H9 (cell line): ENCODE measurements at regions not wholly inside any gene's neighbourhood (a gene's known extent, or its start where the extent isn't known, plus 50 kb on each side); places are given as distances from the start of the nearest gene placed in this dataset.

Experiments used
- DNase-seq: peaks from one replicate; pipeline ENCODE4 v3.0.0-alpha.2; 2017
- H2AFZ ChIP-seq: one replicate; pipeline ENCODE4 v1.6.1; 2013; ENCODE audit warnings: mild to moderate bottlenecking, low read length, control low read depth, moderate library complexity
- H2AK5ac ChIP-seq: 2 replicates; pipeline ENCODE4 v1.6.1; 2013; ENCODE audit warnings: low read length, control low read depth, mixed read lengths; ENCODE audit not compliant: insufficient read length
- H2BK120ac ChIP-seq: one replicate; pipeline ENCODE4 v1.6.1; 2013; ENCODE audit warnings: low read depth, mild to moderate bottlenecking, low read length, control low read depth, inconsistent platforms; ENCODE audit not compliant: poor library complexity, severe bottlenecking
- H2BK12ac ChIP-seq: 2 replicates; pipeline ENCODE4 v1.6.1; 2013; ENCODE audit warnings: low read length, control low read depth, mixed read lengths, low read depth; ENCODE audit not compliant: insufficient read length
- H2BK15ac ChIP-seq: 2 replicates; pipeline ENCODE4 v1.6.1; 2013; ENCODE audit warnings: low read depth, low read length, control low read depth
- H2BK20ac ChIP-seq: one replicate; pipeline ENCODE4 v1.6.1; 2013; ENCODE audit warnings: low read depth, mild to moderate bottlenecking, low read length, control low read depth, inconsistent platforms; ENCODE audit not compliant: poor library complexity, severe bottlenecking
- H2BK5ac ChIP-seq: 2 replicates; pipeline ENCODE4 v1.6.1; 2013; ENCODE audit warnings: low read length, control low read depth, mixed read lengths; ENCODE audit not compliant: insufficient read length
- H3K14ac ChIP-seq: 2 replicates; pipeline ENCODE4 v1.6.1; 2013; ENCODE audit warnings: low read length, control low read depth; ENCODE audit not compliant: insufficient read depth
- H3K18ac ChIP-seq: 2 replicates; pipeline ENCODE4 v1.6.1; 2013; ENCODE audit warnings: low read depth, mild to moderate bottlenecking, mixed read lengths, low read length, control low read depth; ENCODE audit not compliant: insufficient read length
- H3K23ac ChIP-seq: 2 replicates; pipeline ENCODE4 v1.6.1; 2013; ENCODE audit warnings: low read length, control low read depth, mixed read lengths, low read depth; ENCODE audit not compliant: insufficient read length
- H3K23me2 ChIP-seq: 2 replicates; pipeline ENCODE4 v1.6.1; 2013; ENCODE audit warnings: low read depth, mild to moderate bottlenecking, mixed read lengths, low read length, control low read depth; ENCODE audit not compliant: insufficient read length, poor library complexity, severe bottlenecking
- H3K27ac ChIP-seq: 2 replicates; pipeline ENCODE4 v1.5.1; 2013; ENCODE audit warnings: low read length, control low read depth, mixed read lengths, low read depth; ENCODE audit not compliant: insufficient read length
- H3K27me3 ChIP-seq: 2 replicates; pipeline ENCODE4 v1.6.1; 2013; ENCODE audit warnings: low read length, control low read depth, inconsistent platforms; ENCODE audit not compliant: insufficient read depth
- H3K4ac ChIP-seq: 2 replicates; pipeline ENCODE4 v1.6.1; 2013; ENCODE audit warnings: low read depth, mild to moderate bottlenecking, control low read depth, inconsistent platforms, low read length, moderate library complexity
- H3K4me1 ChIP-seq: 2 replicates; pipeline ENCODE4 v1.6.1; 2013; ENCODE audit warnings: low read length, control low read depth, inconsistent platforms; ENCODE audit not compliant: insufficient read depth
- H3K4me2 ChIP-seq: 2 replicates; pipeline ENCODE4 v1.6.1; 2013; ENCODE audit warnings: low read length, control low read depth, mixed read lengths; ENCODE audit not compliant: insufficient read length, insufficient read depth
- H3K56ac ChIP-seq: 2 replicates; pipeline ENCODE4 v1.6.1; 2013; ENCODE audit warnings: low read depth, mild to moderate bottlenecking, mixed read lengths, low read length, control low read depth; ENCODE audit not compliant: insufficient read length
- H3K79me1 ChIP-seq: 2 replicates; pipeline ENCODE4 v1.6.1; 2013; ENCODE audit warnings: low read depth, mild to moderate bottlenecking, moderate library complexity, low read length, control low read depth, inconsistent platforms; ENCODE audit not compliant: insufficient read depth, poor library complexity, severe bottlenecking
- H3K79me2 ChIP-seq: 2 replicates; pipeline ENCODE4 v1.6.1; 2013; ENCODE audit warnings: low read length, control low read depth, inconsistent platforms; ENCODE audit not compliant: insufficient read depth
- H3K9ac ChIP-seq: 2 replicates; pipeline ENCODE4 v1.6.1; 2013; ENCODE audit warnings: low read length, control low read depth, mixed read lengths; ENCODE audit not compliant: insufficient read length; ENCODE audit errors: extremely low read depth
- H3K9me3 ChIP-seq: one replicate; pipeline ENCODE4 v1.6.1; 2013; ENCODE audit warnings: low read depth, low read length, inconsistent platforms; ENCODE audit not compliant: control insufficient read depth
- H3T11ph ChIP-seq: one replicate; pipeline ENCODE4 v1.6.1; 2013; ENCODE audit warnings: mild to moderate bottlenecking, low read length, control low read depth, inconsistent platforms
- H4K20me1 ChIP-seq: one replicate; pipeline ENCODE4 v1.6.1; 2013; ENCODE audit not compliant: control insufficient read depth, insufficient read length, insufficient read depth
- H4K5ac ChIP-seq: 2 replicates; pipeline ENCODE4 v1.6.1; 2013; ENCODE audit warnings: low read depth, mild to moderate bottlenecking, mixed read lengths, low read length, control low read depth; ENCODE audit not compliant: insufficient read length
- H4K8ac ChIP-seq: replicated peaks from 2 replicates; pipeline ENCODE4 v1.6.1; 2013; ENCODE audit warnings: low read length, control low read depth, mixed read lengths, low read depth; ENCODE audit not compliant: insufficient read length
- H4K91ac ChIP-seq: 2 replicates; pipeline ENCODE4 v1.6.1; 2013; ENCODE audit warnings: low read depth, mild to moderate bottlenecking, moderate library complexity, mixed read lengths, low read length, control low read depth; ENCODE audit not compliant: insufficient read length
- H3K27ac Mint-ChIP-seq, 3 experiments: 2 replicates in 2 of 3; 3 replicates in 1 of 3; pipeline ENCODE4 v1.8.0; 2020 to 2021; ENCODE audit warnings: mixed read lengths in 3 of 3, mild to moderate bottlenecking in 1 of 3, moderate library complexity in 1 of 3
- H3K27me3 Mint-ChIP-seq: 2 replicates; pipeline ENCODE4 v1.8.0; 2021; ENCODE audit warnings: low read depth, mild to moderate bottlenecking, moderate library complexity, mixed read lengths
- H3K36me3 Mint-ChIP-seq, 3 experiments: 2 replicates in 2 of 3; 3 replicates in 1 of 3; pipeline ENCODE4 v1.8.0; 2020 to 2021; ENCODE audit warnings: low read depth in 3 of 3, mixed read lengths in 3 of 3; ENCODE audit not compliant: insufficient read depth in 1 of 3
- H3K4me1 Mint-ChIP-seq, 2 experiments: 2 replicates each; pipeline ENCODE4 v1.8.0; 2020; ENCODE audit warnings: mixed read lengths in 2 of 2
- H3K4me3 Mint-ChIP-seq, 2 experiments: 2 replicates in 1 of 2; 3 replicates in 1 of 2; pipeline ENCODE4 v1.8.0; 2020 to 2021; ENCODE audit warnings: mild to moderate bottlenecking in 2 of 2, mixed read lengths in 2 of 2, moderate library complexity in 1 of 2
- H3K9me3 Mint-ChIP-seq, 2 experiments: 2 replicates in 1 of 2; 3 replicates in 1 of 2; pipeline ENCODE4 v1.8.0; 2020; ENCODE audit warnings: mild to moderate bottlenecking in 2 of 2, mixed read lengths in 2 of 2, moderate library complexity in 1 of 2
- CTCF ChIP-seq: fragments of 200-600 bp; sonication (generic); conservative IDR thresholded peaks from 3 replicates; pipeline ENCODE4 v1.8.0; 2021; ENCODE audit warnings: antibody characterized with exemption, mild to moderate bottlenecking
- WGBS: extraction: QIAGEN DNeasy Blood & Tissue Kit; methylation state at CpG from one replicate; pipeline ENCODE4 v1.1.7; 2013; ENCODE audit warnings: missing lambda C conversion rate, low lambda C conversion rate, mixed read lengths; ENCODE audit not compliant: insufficient read length; ENCODE audit errors: extremely low coverage; 5-methylcytosine and 5-hydroxymethylcytosine counted together

GRCh38 chr7:125746510-125746909 is 816.9 kb upstream of the POT1 start:
- no peak for DNase-seq
- no peak overlapping the region for H3K27ac ChIP-seq
- H2BK12ac ChIP-seq: no peak overlapping the region
- H2AFZ ChIP-seq: no peak overlapping the region
- H3K18ac ChIP-seq: no peak overlapping the region
- no peak overlapping the region for H2BK20ac ChIP-seq
- H4K5ac ChIP-seq: no peak overlapping the region
- no CpG with 5 or more reads among the region's 2 CpGs for WGBS
- no peaks in the 10 kb centered on the region for H3K79me1 ChIP-seq
- H3K9ac ChIP-seq: no peak overlapping the region
- peaks cover 8% of the 10 kb centered on the region in 2 experiments for H3K9me3 Mint-ChIP-seq
- no peaks in the 10 kb centered on the region for H3K27me3 ChIP-seq
- no peak overlapping the region for H3K56ac ChIP-seq
- H3K23me2 ChIP-seq: no peaks in the 10 kb centered on the region
- no peak for TF ChIP-seq CTCF
- H4K20me1 ChIP-seq: no peaks in the 10 kb centered on the region
- H3K27ac Mint-ChIP-seq: no peak overlapping the region
- no peak overlapping the region for H2BK120ac ChIP-seq
- no peaks in the 10 kb centered on the region for H3K27me3 Mint-ChIP-seq
- no peak overlapping the region for H3K4me2 ChIP-seq
- H3T11ph ChIP-seq: no peak overlapping the region
- H3K14ac ChIP-seq: no peak overlapping the region
- H2AK5ac ChIP-seq: no peak overlapping the region
- peaks cover 5 to 12% (median 6%) of the 10 kb centered on the region in 3 experiments for H3K36me3 Mint-ChIP-seq
- H3K4me1 Mint-ChIP-seq: peaks cover 3 to 9% of the 10 kb centered on the region in 2 experiments; a peak in 2 of 4 replicates
- no peak overlapping the region for H4K91ac ChIP-seq
- no peak overlapping the region for H2BK5ac ChIP-seq
- no peak overlapping the region for H2BK15ac ChIP-seq
- H3K23ac ChIP-seq: no peak overlapping the region
- H3K79me2 ChIP-seq: no peaks in the 10 kb centered on the region
- H3K9me3 ChIP-seq: no peaks in the 10 kb centered on the region
- no peak overlapping the region for H3K4me3 Mint-ChIP-seq
- no peaks in the 10 kb centered on the region for H3K4me1 ChIP-seq
- H4K8ac ChIP-seq: no peak overlapping the region
- H3K4ac ChIP-seq: no peak overlapping the region
